Fibroblast of skin of right biceps (primary cell): ENCODE measurements at regions not wholly inside any gene's neighbourhood (a gene's known extent, or its start where the extent isn't known, plus 50 kb on each side); places are given as distances from the start of the nearest gene placed in this dataset.
A peak's percentile ranks its signal among the peaks of the same experiment; 100 is the strongest.

Experiments used
- DNase-seq: peaks from one replicate; pipeline ENCODE4 v3.0.0-alpha.2; 2013

- no peak for DNase-seq
These were observed 57.0 kb upstream of the LMX1B start for GRCh38 chr9:126556560-126557250.

GRCh38 chr9:126558051-126558665 lies 55.6 kb upstream of the LMX1B start:
- DNase-seq = peak; percentile 31

GRCh38 chr9:126559296-126559695 lies 54.4 kb upstream of the LMX1B start:
- DNase-seq = no peak

- no peak for DNase-seq
These were observed 52.1 kb upstream of the LMX1B start for GRCh38 chr9:126561582-126561981.

GRCh38 chr9:126563556-126563955 lies 50.2 kb upstream of the LMX1B start:
- no peak for DNase-seq
